Activated CD8-positive, alpha-beta memory T cell treated with anti-CD3 and anti-CD28 coated beads, Interleukin-2, amount 50 U/mL, for 24 hours (primary cell): ENCODE measurements at regions not wholly inside any gene's neighbourhood (a gene's known extent, or its start where the extent isn't known, plus 50 kb on each side); places are given as distances from the start of the nearest gene placed in this dataset.

Experiments
- DNase-seq: peaks from one replicate; pipeline ENCODE4 v3.0.0-alpha.2; 2020; ENCODE audit errors: extremely low read depth

DNA sequence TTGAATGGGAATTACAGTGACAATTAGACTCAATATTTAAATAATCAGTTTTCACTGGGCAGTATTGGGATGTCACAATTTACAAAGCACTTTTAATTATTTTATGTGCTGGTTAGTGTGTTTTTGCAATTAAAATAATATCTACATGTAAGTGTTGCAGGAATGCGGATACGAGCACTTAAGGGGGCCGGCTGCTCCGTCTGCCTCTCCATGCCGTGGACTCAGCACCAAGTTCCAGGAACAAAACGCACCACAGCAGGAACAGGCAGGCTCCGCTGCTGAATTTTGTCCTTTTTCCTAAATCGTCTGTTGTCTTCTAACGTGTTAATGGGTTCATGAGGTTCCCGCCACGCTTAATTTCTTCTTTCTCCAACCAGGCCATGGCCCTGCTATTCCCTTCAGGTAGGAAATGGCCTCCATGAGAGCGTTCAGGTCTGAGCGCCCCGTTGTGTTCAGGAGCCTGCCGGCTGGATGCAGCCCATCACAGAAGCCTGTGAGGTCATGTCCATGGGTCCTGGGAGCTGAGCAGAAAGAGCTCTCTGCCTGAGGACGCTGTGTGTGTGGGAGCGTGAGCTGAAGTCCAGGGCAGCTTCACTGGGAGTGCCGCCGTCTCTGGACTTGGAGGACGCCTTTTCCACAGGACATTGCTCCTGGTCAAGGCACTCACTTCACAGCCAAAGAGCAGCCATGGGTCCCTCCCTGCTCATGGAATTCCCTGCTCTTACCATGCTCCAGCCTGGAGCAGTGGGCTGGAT is 730.3 kb downstream of the BRD1 start:
- DNase-seq: no peak

DNA sequence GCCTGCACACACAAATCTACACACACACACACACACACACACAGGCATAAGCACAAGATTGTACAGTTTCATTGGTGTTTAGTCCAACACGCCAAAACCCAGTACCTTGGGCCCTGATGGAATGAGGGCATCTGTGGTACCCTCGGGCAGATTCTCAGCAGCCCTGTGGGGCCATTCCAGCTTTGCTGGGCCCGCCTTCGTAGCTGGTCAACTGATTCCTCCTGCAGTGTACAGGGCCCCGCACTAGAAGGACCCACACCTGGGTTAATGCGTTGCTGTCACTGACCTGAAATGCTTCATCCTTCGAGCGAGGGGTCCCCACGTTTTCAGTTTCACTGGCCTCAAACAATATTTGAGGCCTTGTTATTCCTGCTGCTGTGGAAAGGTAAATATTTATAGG is 731.2 kb downstream of the BRD1 start:
- DNase-seq: no peak

DNA sequence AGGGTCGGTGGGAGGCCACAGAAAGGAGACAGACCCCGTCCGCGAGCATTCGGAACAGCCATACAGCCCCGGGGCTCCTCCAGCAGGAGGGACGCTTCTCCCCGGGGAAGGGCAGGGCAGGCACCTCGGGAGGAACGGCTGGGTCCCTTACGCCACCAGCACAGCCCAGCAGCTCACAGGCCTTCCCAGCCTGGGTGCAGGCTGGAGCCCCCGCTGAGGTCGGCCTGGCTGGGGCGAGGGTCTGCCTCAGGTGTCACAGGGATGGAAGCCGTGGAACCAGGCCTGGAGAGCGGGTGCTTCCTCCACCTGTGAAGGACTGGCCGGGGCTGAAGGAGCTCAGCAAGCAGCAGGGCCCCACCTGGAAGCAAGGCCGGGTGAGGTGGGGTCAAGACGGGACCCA is 732.3 kb downstream of the BRD1 start:
- no peak for DNase-seq

DNA sequence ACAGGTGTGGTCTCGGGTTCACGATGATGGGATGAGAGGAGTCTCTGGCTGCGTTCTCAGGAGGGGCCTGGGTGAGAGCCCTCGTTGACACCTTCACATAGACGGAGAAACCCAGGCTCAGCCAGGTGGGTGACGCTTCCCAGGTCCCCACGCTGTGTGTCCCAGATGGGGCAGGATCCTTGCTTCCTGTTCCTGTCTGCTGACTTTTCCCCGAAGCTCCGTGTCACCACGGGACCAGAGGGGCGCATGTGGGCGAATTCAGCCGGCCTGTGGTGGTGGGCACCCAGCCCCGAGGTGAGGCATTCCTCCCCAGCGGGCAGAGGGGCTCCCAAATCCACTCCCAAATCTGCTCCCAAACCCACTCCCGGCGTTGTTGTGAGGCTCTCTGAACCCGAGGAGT is 732.8 kb downstream of the BRD1 start:
- DNase-seq: no peak

DNA sequence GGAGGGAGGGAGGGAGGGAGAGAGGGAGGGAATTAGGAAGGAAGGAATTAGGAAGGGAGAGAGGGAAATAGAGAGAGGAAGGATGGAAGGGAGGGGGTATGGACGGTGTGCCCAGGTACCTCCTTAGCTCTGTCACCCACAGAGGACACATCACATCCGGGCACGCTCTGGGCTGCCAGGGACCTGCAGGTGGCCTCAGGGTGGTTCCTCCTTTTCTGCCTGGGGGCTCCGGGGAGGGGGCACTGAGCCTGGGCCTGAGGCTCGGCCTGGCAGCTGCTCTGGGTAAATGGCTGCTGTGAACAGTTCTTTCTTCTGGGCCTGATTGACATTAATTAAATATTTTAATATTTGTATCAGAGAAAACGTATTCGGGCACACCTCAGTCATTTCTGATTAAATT is 733.5 kb downstream of the BRD1 start:
- DNase-seq: no peak

- DNase-seq: no peak
Observed at GRCh38 chr22:49093192-49093880, 734.3 kb downstream of the BRD1 start.

- no peak for DNase-seq
Observed at GRCh38 chr22:49092716-49093115, 735.0 kb downstream of the BRD1 start.

DNA sequence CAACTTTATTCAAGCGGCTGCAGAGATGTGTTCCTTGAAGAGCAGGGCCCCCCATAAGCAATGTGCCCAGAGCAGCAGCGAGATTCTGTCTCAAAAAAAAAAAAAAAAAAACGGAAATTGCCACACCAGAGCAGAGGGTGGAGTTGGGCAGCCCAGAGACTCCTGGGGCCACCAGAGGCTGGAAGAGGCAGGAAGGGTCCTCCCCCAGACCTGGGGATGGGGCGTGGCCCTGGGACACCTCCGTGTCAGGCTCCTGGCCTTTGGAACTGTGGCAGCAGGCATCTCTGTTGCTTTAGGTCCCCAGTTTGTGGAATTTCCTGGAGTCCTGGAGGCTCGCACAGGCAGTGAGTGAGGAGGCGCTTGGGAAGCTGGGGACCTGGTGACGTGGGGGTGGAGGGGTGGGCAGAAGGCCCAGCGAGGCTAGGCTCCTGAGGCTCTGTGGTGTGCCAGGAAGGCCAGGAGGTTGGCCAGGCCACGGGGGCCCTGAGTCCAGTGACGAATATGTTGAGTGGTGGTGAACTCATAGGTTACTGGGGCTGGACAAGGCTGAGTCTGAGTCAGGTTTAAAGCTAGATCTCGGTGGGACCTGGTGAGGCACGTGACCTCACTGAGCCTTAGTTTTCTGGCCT is 735.6 kb downstream of the BRD1 start:
- no peak for DNase-seq

DNA sequence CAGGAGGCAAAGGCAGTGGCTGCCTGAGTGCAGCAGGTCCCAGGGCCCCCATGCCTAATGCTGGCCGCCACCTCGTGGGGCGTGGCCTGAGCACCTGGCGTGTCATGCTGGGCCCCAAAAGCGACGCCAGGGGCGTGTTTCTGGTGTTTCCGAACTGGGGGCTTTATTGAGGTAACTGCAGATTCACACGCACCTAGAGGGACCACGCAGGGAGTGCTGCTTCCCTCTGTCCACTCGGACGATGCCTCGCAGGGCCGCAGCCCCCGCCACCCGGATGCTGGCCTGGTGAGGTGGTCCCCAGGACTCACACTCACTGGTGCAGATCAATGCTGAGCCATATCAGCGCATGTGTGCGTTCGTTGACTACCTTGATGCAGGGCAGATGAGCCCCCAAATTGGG is 736.2 kb downstream of the BRD1 start:
- DNase-seq: no peak

GRCh38 chr22:49090853-49091135 is 736.9 kb downstream of the BRD1 start:
- DNase-seq: no peak

DNA sequence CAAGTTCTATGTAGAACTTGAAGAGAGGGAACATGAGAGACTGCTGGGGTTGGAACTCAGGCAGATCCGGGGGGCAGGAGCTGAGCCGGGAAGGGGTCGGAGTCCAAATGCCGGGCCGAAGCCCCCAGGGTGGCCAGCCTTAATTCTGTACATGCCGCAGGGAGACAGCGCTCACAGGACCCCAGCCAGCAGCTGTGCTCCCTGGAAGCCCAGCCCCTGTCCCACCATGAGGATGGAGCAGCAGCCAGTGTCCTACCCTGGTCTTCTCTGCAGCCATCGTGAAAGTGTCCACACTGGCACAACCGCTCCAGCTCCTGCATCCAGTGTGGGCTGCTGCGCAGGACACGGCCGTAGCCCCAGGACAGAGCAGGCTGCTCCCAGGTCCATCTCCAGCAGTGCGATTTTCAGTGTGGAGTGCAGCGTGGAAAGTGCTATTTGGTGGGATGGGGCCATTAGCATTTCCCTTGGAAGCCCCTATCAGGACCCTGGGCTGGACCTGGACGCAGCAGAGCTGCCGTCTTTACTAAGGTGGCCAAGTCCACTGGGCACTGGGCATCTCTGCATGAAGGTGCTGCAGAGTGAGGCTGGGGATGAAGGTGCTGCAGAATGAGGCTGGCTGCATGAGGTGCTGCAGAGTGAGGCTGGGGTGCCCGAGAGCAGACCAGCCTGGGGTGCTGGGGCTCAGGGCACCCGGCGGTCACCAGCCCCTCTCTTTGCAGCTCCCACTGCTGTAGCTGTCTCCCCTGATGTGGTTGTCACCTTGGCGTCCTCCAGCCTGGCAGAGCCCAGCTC is 737.4 kb downstream of the BRD1 start:
- no peak for DNase-seq

DNA sequence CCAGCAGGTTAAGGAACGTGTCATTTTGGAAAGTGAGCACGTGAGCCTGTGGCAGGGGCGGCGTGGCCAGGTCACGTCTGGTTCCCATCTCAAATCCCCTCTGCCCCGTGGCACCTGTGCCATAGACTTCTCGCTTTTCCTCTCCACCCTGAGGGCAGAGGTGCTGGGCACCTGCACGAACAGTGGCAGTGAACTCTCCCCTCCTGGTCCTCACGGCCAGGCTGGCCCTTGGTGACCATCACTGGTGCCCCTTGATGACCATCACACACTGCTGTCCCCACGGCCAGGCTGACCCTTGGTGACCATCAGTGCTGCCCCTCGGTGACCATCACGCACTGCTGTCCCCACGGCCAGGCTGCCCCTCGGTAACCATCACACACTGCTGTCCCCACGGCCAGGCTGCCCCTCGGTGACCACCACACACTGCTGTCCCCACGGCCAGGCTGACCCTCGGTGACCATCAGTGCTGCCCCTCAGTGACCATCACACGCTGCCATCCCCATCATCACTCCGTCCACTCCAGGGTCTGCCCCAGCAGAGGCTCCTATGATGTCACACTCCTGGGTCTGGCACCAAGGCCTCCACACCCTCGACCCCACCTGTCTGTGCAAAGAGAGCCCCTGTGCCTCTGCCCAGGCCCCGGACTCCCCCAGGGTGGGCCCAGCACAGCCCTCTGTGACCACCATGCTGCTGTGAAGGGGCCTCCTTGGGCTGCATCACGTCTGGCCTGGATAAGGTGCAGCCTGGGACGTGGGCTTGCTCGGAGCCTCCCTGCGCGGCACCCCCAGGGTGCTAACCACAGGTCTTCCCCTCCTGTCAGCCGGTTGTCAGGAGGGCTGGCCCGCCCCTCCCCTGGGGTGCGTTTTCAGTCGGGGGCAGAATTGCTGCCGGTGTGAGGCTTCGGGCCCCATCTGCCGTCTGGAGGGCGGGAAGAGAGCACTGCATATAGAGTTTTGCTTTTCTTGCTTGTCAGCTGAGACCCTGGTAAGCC is 738.6 kb downstream of the BRD1 start:
- DNase-seq: no peak

DNA sequence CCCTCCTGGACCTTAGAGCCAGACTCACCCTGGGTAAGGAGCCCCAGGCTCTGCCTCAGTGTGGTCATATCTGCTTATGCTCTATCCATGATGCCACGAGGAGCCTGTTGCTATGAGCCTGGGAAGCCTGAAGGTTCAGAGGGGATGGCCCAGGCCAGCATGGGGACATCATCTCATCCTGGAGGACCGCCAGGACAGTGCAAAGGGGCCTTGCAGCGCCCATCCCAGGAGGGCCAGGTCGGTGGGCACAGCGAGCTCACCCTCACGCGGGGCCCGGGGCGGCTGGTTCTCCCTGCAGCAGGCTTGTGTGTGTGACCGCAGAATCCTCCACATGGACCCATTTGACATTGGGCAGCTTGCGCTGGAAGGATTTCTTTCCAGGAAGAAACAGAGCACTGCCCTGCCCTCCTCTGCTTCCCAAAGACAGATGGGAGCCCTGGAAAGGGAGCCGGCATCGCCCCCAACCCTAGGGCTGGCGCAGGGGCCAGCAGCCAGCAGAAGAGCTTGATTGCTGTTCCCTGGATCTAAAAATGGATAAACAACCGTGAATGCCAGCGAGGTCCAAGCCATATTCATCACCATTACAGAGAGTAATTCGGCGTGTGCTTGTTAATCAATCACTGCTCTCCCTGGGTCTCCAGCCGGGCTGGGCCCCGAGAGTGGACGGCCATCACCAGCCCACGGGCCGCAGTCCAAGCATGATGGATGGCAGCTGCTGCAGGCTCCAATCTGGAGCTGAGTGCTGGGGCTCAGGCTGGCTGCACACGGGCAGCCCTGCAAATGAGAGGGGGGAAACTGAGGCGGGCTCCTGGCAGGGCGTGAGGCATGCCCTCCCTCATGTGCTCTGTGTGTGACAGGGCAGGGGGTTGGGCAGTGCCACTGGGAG is 739.7 kb downstream of the BRD1 start:
- DNase-seq: no peak

- no peak for DNase-seq
Observed at GRCh38 chr22:49087198-49087597, 740.5 kb downstream of the BRD1 start.

- no peak for DNase-seq
Observed at GRCh38 chr22:49086606-49087157, 741.0 kb downstream of the BRD1 start.

DNA sequence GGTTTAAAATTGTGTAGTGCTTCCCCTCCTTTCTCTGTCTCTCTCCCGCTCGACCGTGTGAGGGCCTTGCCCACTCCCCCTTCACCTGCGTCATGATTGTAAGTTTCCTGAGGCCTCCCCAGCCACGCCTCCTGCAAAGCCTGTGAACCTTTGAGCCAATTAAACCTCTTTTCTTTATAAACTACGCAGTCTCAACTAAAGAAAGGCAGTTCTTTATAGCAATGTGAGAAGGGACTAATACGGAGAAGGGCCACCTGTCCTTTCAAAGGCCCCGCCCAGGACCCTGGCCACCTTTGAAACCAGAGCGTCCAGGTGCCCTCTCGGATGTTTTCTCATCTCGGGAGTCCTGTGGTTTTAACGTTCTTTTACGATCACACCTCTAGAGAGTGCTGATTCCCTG is 741.5 kb downstream of the BRD1 start:
- no peak for DNase-seq

- no peak for DNase-seq
Observed at GRCh38 chr22:49084206-49084605, 743.5 kb downstream of the BRD1 start.

GRCh38 chr22:49083607-49084006 is 744.1 kb downstream of the BRD1 start:
- no peak for DNase-seq

DNA sequence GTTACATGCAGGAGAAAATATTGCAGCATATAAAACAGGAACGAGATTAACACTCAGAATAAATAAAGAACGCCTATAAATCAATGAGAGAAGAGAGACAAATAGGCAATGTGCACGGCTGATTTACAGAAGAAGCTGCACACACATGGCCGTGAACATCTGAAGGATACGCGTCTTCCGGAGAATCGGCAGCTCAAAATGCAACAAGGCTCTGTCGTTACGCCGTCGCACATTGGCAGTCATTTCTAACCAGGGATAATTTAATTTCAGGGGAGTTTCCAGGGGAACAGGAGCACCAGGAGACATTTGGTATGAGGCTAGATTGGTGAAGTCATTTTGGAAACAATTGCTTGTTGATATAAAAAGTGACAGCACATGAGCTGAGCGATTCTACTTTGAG is 745.2 kb downstream of the BRD1 start:
- no peak for DNase-seq

- DNase-seq: no peak
Observed at GRCh38 chr22:49081926-49082325, 745.7 kb downstream of the BRD1 start.
